Epithelial cell of proximal tubule (primary cell): ENCODE measurements at regions not wholly inside any gene's neighbourhood (a gene's known extent, or its start where the extent isn't known, plus 50 kb on each side); places are given as distances from the start of the nearest gene placed in this dataset.

Source experiments
- DNase-seq: peaks from one replicate; pipeline ENCODE4 v3.0.0-alpha.2; 2011; ENCODE audit warnings: low read depth
- H3K4me3 ChIP-seq: 2 replicates; pipeline ENCODE4 v1.5.1; 2011; ENCODE audit warnings: low read depth, mild to moderate bottlenecking, low read length
- CTCF ChIP-seq: conservative IDR thresholded peaks from 2 replicates; pipeline ENCODE4 v1.5.1; 2012; ENCODE audit warnings: low read depth, mild to moderate bottlenecking, low read length

GRCh38 chr17:72407336-72407909 lies 286.6 kb downstream of the SOX9 start:
- peak; percentile 86 for DNase-seq
- no peak for TF ChIP-seq CTCF
- H3K4me3 ChIP-seq: peak overlapping the region; percentile 25

DNA sequence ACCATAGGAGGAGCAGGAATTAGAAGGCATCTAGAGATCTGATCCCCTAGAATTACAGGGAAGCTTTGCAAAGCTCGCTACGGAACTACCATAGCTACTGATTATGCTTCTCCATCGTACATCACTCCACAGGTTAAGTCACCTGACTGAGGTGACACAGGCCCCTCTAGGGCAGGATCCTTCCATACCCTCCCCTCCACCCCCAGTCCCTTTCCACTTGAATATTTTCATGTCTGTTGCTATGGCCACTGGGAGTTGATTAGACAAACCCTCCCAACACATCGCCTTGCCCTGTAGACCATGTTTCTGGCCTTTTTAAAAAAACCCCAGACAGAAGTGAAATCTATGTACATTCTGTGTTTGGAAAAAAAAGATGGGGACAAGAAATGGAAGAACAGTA lies 287.1 kb downstream of the SOX9 start:
- H3K4me3 ChIP-seq: no peak overlapping the region
- no peak for TF ChIP-seq CTCF
- no peak for DNase-seq

GRCh38 chr17:72408641-72409040 lies 287.8 kb downstream of the SOX9 start:
- DNase-seq: no peak
- no peak for TF ChIP-seq CTCF
- H3K4me3 ChIP-seq: no peak overlapping the region

GRCh38 chr17:72409405-72410002 lies 288.7 kb downstream of the SOX9 start:
- no peak for TF ChIP-seq CTCF
- no peak overlapping the region for H3K4me3 ChIP-seq
- DNase-seq: no peak

GRCh38 chr17:72411124-72411563 lies 290.3 kb downstream of the SOX9 start:
- no peak for TF ChIP-seq CTCF
- DNase-seq: peak; percentile 77
- no peak overlapping the region for H3K4me3 ChIP-seq

- no peak for DNase-seq
- TF ChIP-seq CTCF: no peak
- H3K4me3 ChIP-seq: no peak overlapping the region
These were observed 291.8 kb downstream of the SOX9 start for GRCh38 chr17:72412650-72413076.
